ENCODE measurements at regions not wholly inside any gene's neighbourhood (a gene's known extent, or its start where the extent isn't known, plus 50 kb on each side); places are given as distances from the start of the nearest gene placed in this dataset.
A peak's percentile ranks its signal among the peaks of the same experiment; 100 is the strongest.
"Not testable (repeated sequence)": the region's sequence is repeated elsewhere in the genome, so short reads cannot be mapped to it uniquely, and the experiment has no call there.

DNA sequence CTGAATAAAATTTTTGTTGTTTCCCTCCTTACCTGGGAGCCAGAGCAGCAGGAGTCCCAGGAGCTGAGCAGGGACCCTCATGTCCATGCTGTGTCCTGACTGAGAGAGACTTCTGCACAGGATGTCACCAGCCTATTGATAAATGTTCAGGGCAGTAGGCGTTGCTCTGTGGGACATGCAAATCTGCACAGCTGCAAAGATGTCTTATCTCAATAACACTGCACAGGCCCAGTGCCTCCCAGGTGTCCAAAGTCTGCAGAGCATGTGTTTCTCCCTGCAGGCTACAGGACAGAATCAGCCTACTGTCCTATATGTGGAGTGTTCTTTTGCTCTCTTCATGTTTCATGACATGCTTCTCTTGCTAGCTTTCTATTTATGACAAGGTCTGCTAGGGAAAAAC, 522.3 kb downstream of the RPIA start:
- DNase-seq (ENCODE audit: low read depth), result not testable (repeated sequence)

DNA sequence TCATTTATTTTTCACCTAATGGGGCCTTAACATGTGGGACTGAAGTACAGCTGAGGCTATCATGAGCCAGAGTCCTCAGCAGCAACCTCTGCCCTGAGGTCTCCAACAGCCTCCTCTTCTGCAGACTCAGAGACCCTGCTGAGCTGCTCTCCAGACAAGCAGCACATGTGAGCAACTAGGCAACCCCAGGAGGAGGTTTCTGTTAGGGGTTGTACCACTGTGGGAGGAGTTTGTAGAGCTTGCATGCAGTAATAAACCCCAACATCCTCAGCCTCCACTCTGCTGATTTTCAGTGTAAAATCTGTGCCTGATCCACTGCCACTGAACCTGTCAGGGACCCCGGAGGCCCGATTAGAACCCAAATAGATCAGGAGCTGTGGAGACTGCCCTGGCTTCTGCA, 530.0 kb downstream of the RPIA start:
- not testable (repeated sequence) for DNase-seq (ENCODE audit: low read depth)

DNA sequence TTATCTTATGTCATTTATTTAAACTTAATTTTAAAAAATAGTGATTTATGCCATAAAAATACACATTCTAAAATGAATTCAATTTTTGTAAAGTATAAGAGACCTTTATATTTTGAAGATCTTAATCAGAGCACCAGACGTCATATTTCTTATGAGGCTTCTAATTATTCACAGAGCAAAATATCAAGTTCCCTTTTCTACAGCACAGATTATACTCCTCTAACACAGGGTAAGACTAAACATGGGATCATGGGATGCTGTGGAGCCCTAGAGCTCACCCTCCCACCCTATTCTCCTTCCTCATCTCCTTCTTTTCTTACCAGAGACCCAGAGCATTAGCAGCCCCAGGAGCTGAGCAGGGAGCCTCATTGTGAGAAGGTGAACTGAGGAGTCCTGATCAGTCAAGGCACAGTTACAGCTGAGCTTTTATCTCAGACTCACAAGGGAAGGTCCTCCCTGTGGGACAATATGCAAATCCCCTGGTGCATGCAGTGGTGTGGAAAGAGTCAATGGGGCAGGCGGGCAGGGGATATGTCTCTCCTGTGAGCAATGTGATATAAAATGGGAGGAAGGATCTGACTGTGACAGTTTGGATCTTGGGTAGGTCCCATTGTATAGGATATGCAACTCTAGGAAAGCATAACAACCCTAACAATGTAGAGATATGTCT, 530.7 kb downstream of the RPIA start:
- not testable (repeated sequence) for DNase-seq (ENCODE audit: low read depth)

DNA sequence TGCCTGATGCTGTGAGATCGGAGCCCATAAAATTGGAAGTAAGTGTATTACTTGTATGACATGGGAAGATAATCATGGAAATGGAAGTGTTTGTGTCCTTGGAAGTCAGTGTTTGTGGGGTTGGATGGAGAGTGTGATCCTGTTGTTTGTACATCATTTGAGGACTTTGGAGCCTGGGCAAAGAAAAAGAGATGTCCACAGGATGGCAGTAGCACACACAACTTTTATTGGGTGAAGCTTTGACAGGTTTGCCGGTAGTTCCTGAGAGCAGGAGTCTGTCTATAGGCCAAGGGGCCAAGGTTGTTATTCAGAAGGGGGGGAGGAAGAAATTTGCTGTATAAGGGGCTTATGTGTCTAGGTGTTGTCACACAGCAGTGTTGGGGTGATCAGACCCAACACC, 533.3 kb downstream of the RPIA start:
- DNase-seq (ENCODE audit: low read depth), result not testable (repeated sequence)

DNA sequence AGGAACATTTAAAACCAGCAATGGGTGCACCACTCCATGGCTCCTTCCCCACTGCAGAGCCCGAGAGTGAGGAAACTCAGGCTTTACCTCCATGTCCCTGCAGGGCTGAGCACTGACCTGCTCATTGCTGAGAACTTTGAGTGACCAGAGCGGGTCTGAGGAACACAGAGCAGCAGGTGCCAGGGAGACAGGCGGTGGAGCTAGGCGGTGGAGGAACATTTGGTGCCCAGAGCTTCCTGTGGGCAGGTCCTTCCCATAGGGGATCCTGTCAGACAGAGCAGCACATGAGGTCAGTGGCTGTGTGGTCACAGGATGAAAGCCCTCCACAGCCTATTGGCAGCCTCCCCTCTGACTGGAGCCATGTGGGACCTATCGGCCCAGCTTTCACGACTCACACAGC, 538.5 kb downstream of the RPIA start:
- not testable (repeated sequence) for DNase-seq (ENCODE audit: low read depth)

DNA sequence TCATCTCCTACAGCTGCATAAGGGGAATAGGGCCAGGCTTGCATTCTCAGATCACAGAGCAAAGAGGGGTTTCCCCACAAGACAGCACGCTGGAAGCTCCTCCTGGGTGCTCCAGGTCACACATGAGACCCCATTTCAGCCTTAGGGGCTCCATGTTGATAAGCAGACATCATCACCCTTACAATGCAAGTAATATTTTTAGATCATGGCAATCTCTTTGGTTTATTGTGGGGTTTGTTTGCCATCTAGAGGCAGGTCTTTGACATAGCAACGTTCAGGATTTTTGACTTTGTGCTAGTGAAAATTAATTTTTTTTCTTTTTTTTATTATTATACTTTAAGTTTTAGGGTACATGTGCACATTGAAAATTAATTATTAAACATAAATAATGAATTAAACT, 539.8 kb downstream of the RPIA start:
- not testable (repeated sequence) for DNase-seq (ENCODE audit: low read depth)

DNA sequence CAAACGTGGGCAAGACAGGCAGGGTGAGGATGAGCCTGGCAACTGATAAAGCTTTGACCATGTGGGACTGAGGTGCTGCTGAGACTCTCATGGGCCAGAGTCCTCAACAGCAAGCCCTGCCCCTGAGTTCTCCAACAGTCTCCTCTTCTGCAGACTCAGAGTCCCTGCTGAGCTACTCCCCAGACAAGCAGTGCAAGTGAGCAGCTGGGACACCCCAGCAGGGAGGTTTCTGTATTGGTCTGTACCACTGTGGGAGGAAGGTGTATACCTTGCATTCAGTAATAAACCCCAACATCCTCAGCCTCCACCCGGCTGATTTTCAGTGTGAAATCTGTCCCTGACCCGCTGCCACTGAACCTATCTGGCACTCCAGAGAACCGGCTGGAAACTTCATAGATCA, 542.5 kb downstream of the RPIA start:
- not testable (repeated sequence) for DNase-seq (ENCODE audit: low read depth)

DNA sequence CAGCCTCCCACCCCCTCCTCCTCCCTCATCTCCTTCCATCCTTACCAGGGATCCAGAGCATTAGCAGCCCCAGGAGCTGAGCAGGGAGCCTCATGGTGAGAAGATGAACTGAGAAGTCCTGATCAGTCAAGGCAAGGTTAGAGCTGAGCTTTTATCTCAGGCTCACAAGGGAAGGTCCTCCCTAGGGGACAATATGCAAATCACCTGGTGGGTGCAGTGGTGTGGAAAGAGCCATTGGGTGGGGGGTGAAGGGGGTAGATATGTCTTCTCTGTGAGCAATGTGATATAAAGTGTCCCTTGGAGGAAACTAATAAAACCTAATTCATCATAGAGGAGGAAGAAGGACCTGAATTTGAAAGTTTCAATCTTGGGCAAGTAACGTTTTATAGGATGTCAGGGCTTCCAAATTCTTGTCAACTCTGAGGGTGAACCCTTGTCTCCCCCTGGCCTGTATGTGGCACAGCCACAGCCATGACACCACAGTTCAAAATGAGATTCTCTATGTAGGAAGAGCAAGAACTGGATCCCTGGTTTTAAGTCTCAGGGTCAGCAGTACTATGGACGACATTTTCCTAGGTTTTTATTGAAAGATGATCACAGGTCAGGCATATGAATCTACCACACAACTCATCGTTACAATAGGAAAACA, 543.5 kb downstream of the RPIA start:
- not testable (repeated sequence) for DNase-seq (ENCODE audit: low read depth)

DNA sequence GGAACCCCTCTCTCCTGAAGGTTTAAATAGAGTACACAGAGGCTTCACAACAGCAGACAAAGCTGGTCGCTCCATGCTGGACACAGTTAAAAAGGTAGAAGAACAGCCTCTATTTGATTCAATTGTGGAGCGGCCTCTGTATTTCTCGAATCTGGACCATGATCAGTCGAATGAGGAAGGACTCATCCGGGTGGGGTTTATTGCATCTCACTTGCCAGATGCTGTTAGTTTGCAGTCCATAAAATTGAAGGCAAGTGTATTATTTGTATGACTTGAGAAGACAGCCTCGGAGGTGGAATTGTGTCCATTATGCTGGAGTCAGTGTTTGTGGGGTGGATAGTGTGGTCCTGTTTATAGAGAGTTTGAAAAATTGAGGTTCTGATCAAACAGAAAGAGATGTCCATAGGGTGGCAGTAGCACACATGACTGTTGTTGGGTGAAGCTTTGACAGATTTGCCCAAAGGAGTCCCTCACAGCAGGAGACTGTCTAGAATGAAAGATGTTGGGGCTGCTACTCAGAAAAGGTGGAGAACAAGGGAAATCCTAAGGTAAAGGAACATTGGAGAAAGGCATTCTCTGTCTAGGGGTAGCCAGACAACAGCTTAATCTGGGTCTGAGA, 545.5 kb downstream of the RPIA start:
- DNase-seq (ENCODE audit: low read depth), result not testable (repeated sequence)

DNA sequence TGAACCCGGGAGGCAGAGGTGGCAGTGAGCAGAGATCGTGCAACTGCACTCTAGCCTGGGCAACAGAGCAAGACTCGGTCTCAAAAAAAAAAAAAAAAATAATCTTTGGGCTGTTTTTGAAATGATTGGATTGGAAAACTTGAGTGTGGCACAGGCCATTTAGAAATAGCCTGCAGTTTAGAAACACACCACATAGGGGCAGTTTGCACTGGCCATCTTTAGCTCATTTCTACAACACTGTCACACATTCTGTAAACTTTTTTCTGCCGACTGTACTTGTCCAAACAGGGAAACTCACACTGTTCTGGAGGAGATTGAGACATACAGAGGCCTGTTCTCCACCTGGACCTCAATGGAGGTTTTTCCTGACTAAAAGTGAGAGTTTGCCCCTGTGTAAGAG, 546.3 kb downstream of the RPIA start:
- DNase-seq (ENCODE audit: low read depth), result not testable (repeated sequence)

DNA sequence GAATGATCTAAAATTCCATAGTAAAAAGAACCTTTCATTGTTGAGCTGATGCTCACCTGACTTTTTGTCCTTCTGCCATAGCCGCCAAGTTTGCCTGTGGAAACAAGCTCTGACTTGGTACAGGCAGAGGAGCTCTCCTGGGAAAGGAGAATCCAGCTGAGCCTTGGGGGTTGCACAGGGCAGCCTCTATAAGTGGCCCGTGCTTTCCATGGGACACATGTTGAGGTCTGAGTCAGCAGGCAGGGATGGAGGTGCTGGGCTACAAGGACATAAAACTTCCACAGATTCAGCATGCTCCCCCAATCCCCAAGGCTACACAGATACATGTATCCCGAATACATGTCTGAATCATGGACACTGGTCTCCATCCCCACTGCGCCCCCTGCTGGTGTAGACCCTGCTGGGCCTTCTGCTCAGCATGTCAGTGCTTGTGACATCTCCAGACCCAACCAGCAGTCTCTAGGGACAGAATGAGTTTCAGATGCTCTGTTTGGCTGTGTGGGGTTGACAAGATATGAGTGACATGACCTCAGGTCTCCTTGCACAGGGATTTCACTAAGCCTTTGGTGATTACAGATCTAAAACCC, 551.7 kb downstream of the RPIA start:
- DNase-seq (ENCODE audit: low read depth), result not testable (repeated sequence)

DNA sequence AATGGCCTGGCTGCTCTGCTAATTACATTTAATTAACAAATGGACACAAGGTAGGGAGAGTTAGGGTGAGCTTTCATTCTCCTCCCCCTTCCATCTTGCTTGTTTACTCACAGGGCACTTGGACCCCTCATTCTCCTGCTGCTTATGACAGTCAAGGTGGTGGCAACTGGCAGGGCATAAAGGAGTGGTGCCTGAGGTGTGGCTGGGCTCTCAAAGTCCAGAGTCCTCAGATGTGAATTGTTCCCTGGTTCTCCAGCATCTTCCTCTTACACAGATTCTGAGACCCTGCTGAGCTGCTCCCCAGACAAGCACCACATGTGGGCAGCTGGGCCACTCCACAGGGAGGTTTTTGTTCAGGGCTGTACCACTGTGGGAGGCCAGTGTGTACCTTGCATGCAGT, 552.9 kb downstream of the RPIA start:
- not testable (repeated sequence) for DNase-seq (ENCODE audit: low read depth)

DNA sequence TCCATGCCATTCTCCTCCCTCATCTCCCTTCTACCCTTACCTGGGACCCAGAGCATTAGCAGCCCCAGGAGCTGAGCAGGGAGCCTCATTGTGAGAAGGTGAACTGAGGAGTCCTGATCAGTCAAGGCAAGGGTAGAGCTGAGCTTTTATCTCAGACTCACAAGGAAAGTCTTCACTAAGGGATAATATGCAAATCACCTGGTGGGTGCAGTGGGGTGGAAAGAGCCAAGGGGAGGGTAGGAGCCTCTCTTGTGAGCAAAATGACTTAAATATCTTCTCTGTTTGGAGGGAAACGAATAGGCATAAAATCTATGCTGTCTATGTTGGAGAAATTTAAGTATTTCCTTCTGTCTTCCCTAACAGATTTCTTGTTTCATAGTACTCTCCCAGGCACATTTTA, 554.0 kb downstream of the RPIA start:
- DNase-seq (ENCODE audit: low read depth), result not testable (repeated sequence)

DNA sequence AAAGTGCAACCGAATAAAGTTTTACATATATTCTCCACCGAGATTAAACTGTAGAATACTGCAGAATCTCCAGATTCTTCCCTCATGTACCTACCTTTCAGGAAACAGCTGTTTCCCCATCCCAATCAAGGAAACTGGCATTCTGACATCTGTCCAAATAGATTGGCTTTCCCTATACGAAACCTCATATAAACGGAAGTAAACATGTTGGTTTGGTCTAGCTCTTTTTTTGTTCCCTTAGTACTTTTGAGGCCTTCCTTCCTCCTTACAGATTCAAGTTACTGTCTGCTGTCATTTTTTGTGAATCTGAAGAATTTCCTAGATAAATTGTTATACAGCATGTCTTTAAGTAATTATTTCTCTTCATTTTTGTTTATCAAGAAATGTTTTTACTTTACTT, 554.6 kb downstream of the RPIA start:
- not testable (repeated sequence) for DNase-seq (ENCODE audit: low read depth)

DNA sequence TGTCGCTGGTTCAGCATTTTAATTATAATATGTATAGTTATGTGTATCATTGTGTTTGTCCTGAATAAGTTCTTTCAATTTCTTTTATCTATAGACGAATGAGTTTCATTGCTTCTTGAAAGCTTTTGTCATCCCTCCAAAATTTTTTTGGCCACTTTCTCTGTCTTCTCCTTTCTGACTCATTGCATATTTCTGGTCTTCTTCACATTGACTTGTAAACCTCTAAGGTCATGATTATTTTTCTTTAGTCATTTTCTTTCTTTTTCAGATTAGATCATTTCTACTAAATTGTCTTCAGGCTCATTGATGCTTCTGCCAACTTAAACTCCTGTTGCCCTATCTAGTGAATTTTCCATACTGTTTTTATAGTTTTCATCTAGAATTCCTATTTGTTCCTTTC, 555.1 kb downstream of the RPIA start:
- DNase-seq (ENCODE audit: low read depth), result peak; percentile 29

DNA sequence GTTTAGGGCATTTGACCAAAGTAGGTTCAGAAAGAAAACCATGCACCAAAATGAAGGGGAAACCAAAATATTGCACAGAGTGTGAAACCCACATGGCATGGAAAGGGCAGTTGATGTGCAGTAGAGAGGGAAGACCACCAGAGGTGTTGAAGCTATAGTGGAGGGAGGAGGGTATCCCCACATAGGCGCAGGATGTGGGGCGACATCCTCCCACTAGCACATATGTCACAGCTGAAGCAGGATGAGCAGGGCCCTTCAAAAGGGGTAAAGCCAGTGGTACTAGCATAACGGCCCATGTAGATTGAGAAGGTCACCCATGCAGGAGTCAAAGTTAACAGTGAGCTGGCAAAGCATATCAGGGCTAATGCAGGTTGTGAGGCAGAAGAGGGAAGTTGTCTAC, 563.5 kb downstream of the RPIA start:
- DNase-seq (ENCODE audit: low read depth), result not testable (repeated sequence)

DNA sequence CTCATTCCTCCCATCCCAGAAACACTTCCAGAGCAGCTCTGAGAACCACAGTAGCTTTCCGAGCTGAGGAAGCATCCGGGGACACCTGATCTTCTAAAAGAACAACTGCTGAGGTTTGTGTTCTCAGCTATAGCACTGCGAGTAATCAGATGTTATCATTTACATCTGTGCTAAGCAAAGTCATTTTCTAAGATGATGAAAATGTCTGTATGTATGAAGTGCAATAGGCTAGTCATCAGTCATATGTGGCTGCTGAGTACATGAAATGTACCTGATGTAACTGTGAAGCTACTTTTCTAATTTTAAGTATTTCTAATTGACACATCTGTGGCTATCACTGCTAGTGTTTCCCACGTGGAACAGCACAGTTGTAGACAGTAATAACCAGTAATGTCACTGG, 582.0 kb downstream of the RPIA start:
- DNase-seq (ENCODE audit: low read depth), result not testable (repeated sequence)

DNA sequence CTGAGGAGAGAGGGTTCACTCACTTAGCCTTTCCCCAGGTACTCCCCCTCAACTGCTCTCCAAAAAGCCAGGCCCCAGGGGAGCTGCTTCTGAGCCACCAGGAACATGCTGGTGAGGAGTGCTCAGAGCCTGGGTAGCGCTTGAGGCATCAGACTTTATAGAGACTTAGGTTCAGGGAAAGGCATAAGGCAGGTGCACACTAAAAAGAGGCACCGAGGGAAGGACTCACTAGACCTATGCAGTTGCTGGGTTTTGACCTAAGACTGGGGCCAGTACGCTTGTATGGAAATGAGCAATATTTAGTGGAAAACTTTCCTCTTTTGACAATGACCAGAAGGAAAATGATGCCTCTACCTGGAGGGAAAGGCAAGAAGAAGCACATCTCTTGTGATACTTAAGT, 589.1 kb downstream of the RPIA start:
- not testable (repeated sequence) for DNase-seq (ENCODE audit: low read depth)

DNA sequence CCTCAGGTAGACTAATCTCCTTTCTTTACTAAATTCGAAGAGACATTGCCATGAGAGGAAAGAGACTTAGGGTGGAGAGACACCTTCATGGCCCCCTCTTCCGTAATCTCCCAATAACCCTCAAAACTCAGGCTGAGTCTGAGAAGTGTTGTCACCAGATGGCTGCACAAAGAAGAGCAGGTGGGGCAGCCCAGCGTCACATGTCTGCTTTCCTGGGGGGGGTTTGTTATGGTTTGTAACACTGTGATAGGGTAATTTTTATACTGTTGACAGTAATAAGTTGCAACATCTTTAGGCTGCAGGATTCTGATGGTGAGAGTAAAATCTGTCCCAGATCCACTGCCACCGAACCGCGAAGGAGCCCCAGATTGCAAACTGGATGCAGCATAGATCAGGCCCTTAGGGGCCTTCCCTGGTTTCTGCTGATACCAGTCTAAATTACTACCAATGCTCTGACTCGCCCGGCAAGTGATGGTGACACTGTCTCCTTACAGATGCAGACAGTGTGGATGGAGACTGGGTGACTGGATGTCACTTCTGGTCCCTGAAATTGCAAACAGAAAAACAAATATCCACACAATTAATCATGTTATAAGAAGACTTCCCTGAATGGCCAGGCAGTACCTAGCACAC, 595.1 kb downstream of the RPIA start:
- DNase-seq (ENCODE audit: low read depth), result not testable (repeated sequence)

DNA sequence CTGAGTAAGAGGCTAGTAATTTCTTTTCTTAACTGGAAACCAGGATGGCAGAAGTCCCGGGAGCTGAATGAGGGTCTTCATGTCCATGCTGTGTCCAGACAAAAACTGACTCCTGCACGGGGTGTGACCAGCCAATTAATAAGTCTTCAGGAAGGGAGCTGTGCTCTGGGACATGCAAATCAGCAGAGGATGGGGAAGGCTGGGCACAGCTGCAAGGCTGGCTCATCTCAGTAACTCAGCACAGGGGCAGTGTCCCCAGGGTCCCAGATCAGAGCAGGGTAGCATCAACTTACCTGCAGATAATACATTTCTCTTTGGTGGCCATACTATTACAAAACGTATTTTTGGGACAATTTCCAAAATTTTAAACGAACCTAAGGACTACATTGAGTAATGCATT, 595.6 kb downstream of the RPIA start:
- DNase-seq (ENCODE audit: low read depth), result not testable (repeated sequence)

DNA sequence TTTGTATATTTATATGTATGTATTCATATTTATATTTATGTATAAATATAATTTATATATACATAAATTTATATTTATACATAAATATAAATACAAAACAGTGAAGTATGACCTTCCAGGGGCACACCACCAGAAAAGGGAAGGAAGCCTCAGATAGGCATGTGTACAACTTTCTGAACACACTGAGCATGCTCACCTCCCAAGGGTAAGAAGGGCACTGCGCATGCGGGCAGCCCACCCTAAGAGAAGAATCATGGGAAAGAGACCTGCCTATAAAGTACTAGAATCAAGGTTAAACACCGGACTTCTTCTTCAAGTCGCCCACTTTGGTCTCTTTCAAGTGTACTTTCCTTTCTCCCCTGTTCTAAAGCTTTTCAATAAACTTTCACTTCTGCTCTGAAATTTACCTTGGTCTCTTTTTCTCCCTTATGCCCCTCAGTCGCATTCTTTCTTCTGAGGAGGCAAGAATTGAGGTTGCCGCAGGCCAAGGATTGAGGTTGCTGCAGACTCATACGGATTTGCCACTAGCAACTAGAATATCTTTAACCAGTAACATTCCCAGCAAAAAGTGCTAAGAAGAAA, 600.3 kb downstream of the RPIA start:
- DNase-seq (ENCODE audit: low read depth), result not testable (repeated sequence)

DNA sequence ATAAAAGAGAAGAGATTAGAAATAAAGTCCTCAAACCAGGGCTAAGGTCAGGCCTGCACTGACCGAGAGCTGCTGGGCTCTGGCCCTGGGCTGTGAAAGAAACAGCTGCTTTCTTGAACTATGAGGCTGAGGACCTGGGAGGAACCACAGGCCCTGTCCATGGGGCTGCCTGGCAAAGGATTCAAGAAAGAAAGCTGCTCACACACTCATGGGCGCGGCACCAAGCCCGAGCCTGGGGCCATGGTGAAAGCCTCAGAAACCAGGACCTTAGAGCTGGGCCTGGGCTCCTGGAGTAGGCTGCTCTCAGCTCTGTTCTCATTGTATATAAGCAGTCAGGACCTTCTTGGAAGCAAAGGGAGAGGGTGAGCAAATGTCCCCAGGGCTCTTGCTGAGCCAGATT, 601.9 kb downstream of the RPIA start:
- not testable (repeated sequence) for DNase-seq (ENCODE audit: low read depth)

Measured in M059J (cell line).